ENCODE measurements at regions not wholly inside any gene's neighbourhood (a gene's known extent, or its start where the extent isn't known, plus 50 kb on each side); places are given as distances from the start of the nearest gene placed in this dataset.
"Not testable (repeated sequence)": the region's sequence is repeated elsewhere in the genome, so short reads cannot be mapped to it uniquely, and the experiment has no call there.

DNA sequence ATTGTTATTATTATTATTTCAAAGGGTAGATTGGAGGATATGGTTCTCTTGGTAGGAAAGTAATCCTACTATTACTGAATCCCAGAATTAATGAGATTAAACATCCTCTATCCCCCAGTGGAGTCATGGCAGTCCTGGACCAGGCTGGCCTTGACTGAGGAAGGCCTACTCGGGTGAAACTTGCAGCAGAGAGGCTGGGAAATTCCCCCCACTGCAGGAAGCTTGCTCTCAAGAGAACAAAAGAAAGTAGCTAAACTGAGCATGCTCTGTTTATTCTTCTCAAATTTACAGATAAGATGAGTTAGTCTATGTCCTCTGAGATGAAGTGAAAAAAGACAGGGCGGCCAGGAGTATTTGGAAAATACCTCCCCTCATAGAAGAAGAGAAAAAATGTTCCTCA is 233.9 kb upstream of the RPS23 start:
- Histone ChIP-seq H3K4me1 (ENCODE audit: control insufficient read depth, insufficient read depth, low read length, unreplicated experiment) (no peaks in the 10 kb centered on the region), H3K36me3 (ENCODE audit: insufficient read depth, low read length) (no peaks in the 10 kb centered on the region), H3K4me3 (ENCODE audit: low read depth, low read length) (no peak overlapping the region), H3K79me2 (ENCODE audit: control insufficient read depth, insufficient read depth, low read length, unreplicated experiment) (no peaks in the 10 kb centered on the region), H3K27me3 (ENCODE audit: insufficient read depth, low read length) (no peaks in the 10 kb centered on the region), H2AFZ (ENCODE audit: low read length, unreplicated experiment) (no peak overlapping the region), H3K27ac (ENCODE audit: low read depth, low read length) (no peak overlapping the region)

DNA sequence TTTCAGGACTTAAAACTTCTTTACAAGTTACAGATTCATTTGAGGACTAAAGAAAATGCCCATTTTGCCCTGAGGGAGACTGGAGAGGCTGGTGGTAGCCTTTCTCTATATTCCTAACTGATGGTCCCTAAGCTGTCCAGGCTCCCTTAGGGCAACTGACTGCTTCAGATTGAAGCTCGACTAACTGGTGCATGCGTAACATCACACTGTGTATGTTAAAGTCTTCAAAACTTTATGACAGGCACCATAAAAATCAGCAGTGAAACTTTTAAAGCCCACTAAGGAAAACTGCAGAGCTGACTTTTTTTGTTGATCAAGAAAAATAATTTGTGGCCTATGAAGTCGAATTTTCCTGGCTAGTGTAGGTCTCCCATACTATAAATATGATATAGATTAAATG is 233.0 kb upstream of the RPS23 start:
- Histone ChIP-seq H3K36me3 (ENCODE audit: insufficient read depth, low read length) (no peaks in the 10 kb centered on the region), H3K4me3 (ENCODE audit: low read depth, low read length) (no peak overlapping the region), H3K4me1 (ENCODE audit: control insufficient read depth, insufficient read depth, low read length, unreplicated experiment) (no peaks in the 10 kb centered on the region), H2AFZ (ENCODE audit: low read length, unreplicated experiment) (no peak overlapping the region), H3K27ac (ENCODE audit: low read depth, low read length) (no peak overlapping the region), H3K27me3 (ENCODE audit: insufficient read depth, low read length) (no peaks in the 10 kb centered on the region), H3K79me2 (ENCODE audit: control insufficient read depth, insufficient read depth, low read length, unreplicated experiment) (no peaks in the 10 kb centered on the region)

DNA sequence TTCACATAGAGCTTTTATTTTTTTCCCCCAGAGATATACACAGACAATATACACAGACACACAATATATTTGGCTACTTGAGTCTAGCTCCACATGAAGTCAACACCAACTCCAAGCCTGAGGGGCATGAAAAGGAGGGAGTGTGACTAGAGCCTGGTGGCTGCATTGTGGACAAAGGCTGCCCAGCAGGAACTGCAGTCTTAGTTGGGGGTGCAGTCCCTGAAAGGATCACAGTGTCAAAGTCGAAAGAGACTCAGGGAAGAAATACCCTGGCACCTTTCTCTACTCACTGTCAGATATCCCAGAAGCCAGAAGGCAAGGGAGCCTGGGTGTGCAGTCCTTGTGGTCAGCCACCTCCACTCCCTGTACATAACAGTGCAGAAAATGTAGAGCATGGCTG is 231.6 kb upstream of the RPS23 start:
- Histone ChIP-seq H3K36me3 (ENCODE audit: insufficient read depth, low read length) (no peaks in the 10 kb centered on the region), H2AFZ (ENCODE audit: low read length, unreplicated experiment) (no peak overlapping the region), H3K27ac (ENCODE audit: low read depth, low read length) (no peak overlapping the region), H3K27me3 (ENCODE audit: insufficient read depth, low read length) (no peaks in the 10 kb centered on the region), H3K4me3 (ENCODE audit: low read depth, low read length) (no peak overlapping the region), H3K4me1 (ENCODE audit: control insufficient read depth, insufficient read depth, low read length, unreplicated experiment) (no peaks in the 10 kb centered on the region), H3K79me2 (ENCODE audit: control insufficient read depth, insufficient read depth, low read length, unreplicated experiment) (no peaks in the 10 kb centered on the region)

DNA sequence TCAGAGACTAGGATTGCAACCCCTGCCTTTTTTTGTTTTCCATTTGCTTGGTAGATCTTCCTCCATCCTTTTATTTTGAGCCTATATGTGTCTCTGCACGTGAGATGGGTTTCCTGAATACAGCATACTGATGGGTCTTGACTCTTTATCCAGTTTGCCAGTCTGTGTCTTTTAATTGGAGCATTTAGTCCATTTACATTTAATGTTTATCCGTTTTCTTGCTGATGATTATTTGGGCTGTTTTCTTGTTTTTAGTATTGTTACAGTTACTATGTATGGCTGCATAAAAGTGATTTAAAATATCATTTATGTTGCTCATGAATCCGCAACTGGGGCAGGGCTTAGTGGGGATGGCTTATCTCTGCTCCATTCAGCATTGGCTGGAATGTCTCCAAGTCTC is 228.2 kb upstream of the RPS23 start:
- H3K27ac ChIP-seq (ENCODE audit: low read depth, low read length); H3K4me1 ChIP-seq (ENCODE audit: control insufficient read depth, insufficient read depth, low read length, unreplicated experiment); H3K79me2 ChIP-seq (ENCODE audit: control insufficient read depth, insufficient read depth, low read length, unreplicated experiment); H3K27me3 ChIP-seq (ENCODE audit: insufficient read depth, low read length); H3K4me3 ChIP-seq (ENCODE audit: low read depth, low read length); H3K36me3 ChIP-seq (ENCODE audit: insufficient read depth, low read length); H2AFZ ChIP-seq (ENCODE audit: low read length, unreplicated experiment): not testable (repeated sequence)

DNA sequence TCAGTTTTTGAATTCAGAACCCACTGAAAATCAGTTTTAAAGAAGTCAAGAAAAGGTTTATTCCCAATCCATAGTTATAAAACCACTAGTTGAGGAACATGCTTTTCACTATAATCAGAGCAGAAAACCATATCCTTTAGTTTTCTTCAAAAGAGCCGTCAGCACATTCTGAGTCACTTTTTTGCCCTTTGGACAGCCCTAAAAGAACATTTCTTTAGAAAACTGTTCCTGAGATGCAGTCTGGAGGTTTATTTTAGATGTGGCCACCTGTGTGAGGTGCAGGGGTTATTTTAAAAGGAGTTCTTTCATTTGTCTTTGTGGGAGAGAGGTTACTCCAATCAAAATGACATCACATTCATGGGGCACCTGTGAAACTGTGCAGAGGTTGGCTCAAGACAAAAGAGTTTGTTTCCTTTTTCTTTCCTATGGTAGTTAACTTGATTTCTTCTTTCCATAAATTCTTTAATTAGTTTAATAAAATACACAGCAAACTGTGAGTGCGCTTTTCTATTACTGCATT is 221.6 kb upstream of the RPS23 start:
- Histone ChIP-seq H3K36me3 (ENCODE audit: insufficient read depth, low read length) (no peaks in the 10 kb centered on the region), H3K4me3 (ENCODE audit: low read depth, low read length) (no peak overlapping the region), H3K27me3 (ENCODE audit: insufficient read depth, low read length) (no peaks in the 10 kb centered on the region), H3K4me1 (ENCODE audit: control insufficient read depth, insufficient read depth, low read length, unreplicated experiment) (no peaks in the 10 kb centered on the region), H3K27ac (ENCODE audit: low read depth, low read length) (no peak overlapping the region), H2AFZ (ENCODE audit: low read length, unreplicated experiment) (no peak overlapping the region), H3K79me2 (ENCODE audit: control insufficient read depth, insufficient read depth, low read length, unreplicated experiment) (no peaks in the 10 kb centered on the region)

DNA sequence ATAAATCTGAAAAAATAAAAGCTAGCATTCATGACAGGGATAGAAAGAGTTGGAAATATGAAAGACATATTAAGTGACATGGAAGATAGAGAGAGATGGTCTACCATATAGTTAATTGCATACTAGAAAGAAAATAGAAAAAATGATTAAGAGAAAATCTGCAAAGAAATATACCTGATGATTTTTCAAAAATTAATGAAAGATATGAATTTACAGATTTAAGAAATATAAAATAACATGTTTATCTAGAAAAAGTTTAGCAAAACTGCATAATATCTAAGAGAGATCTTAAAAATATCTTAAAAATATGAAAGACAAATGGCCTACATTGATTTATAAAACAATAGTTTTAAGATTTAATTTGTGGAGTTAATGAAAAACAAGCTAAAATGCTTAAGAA is 219.1 kb upstream of the RPS23 start:
- Histone ChIP-seq H3K4me3 (ENCODE audit: low read depth, low read length) (no peak overlapping the region), H3K4me1 (ENCODE audit: control insufficient read depth, insufficient read depth, low read length, unreplicated experiment) (no peaks in the 10 kb centered on the region), H3K79me2 (ENCODE audit: control insufficient read depth, insufficient read depth, low read length, unreplicated experiment) (no peaks in the 10 kb centered on the region), H3K27me3 (ENCODE audit: insufficient read depth, low read length) (no peaks in the 10 kb centered on the region), H3K36me3 (ENCODE audit: insufficient read depth, low read length) (no peaks in the 10 kb centered on the region), H3K27ac (ENCODE audit: low read depth, low read length) (no peak overlapping the region), H2AFZ (ENCODE audit: low read length, unreplicated experiment) (no peak overlapping the region)

DNA sequence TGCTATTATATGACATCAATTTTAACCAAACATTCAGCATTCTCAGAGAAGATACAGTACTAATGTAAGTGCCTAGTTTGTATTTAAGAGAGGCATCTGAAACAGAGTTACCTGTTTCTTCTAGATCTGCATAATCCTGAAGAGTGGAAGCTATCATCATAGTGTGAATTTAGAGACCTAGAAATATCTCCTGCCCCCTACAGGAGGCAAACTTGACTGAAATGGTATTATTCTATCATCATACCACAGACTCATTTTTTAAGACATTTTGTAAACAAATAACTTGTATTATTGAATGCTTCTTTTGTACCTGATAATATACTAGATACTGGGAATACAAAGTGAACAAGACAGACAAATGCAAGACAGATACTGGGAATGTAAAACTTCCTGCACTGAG is 216.8 kb upstream of the RPS23 start:
- no peak overlapping the region for H3K4me3 ChIP-seq (ENCODE audit: low read depth, low read length)
- H3K36me3 ChIP-seq (ENCODE audit: insufficient read depth, low read length): no peaks in the 10 kb centered on the region
- H2AFZ ChIP-seq (ENCODE audit: low read length, unreplicated experiment): no peak overlapping the region
- H3K27me3 ChIP-seq (ENCODE audit: insufficient read depth, low read length): no peaks in the 10 kb centered on the region
- no peaks in the 10 kb centered on the region for H3K4me1 ChIP-seq (ENCODE audit: control insufficient read depth, insufficient read depth, low read length, unreplicated experiment)
- no peaks in the 10 kb centered on the region for H3K79me2 ChIP-seq (ENCODE audit: control insufficient read depth, insufficient read depth, low read length, unreplicated experiment)
- no peak overlapping the region for H3K27ac ChIP-seq (ENCODE audit: low read depth, low read length)

DNA sequence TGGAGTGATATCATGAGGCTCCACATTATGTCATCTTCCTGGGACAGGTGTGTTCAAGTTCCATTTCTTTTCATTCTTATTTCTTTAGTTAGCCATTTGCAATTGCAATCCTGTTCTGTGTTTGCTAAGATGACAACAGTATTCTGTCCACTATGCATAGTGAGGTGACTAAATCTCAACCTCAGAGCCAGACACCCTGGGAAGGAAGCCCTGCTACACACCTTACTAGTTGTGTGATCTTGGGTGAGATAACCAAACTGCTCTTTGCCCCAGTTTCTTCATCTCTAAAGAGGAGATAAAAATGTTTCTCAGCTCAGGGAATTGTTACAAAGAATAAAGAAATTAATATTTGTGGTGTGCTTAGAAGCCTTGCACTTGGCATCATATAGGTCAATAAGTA is 215.1 kb upstream of the RPS23 start:
- Histone ChIP-seq H3K27ac (ENCODE audit: low read depth, low read length) (no peak overlapping the region), H3K4me1 (ENCODE audit: control insufficient read depth, insufficient read depth, low read length, unreplicated experiment) (no peaks in the 10 kb centered on the region), H3K27me3 (ENCODE audit: insufficient read depth, low read length) (no peaks in the 10 kb centered on the region), H3K4me3 (ENCODE audit: low read depth, low read length) (no peak overlapping the region), H3K36me3 (ENCODE audit: insufficient read depth, low read length) (no peaks in the 10 kb centered on the region), H3K79me2 (ENCODE audit: control insufficient read depth, insufficient read depth, low read length, unreplicated experiment) (no peaks in the 10 kb centered on the region), H2AFZ (ENCODE audit: low read length, unreplicated experiment) (no peak overlapping the region)

DNA sequence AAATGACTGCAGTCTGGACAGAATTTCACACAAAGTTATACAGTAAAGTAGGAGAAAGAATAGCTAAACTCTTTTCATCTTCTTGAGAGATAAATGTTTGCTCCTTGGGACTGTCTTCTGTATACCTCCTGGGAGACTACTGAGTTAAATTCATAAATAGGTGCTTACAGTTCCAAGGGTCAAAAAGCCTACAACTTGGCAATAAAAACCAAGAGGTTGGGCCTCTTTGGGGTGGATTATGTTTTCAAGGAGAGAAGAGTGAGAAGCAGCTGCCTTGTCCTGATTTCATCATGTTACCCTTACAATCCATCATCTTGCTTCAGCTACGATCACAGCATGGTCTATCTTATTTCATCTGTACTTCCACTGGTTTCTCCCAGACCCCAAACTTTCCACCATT is 213.2 kb upstream of the RPS23 start:
- no peaks in the 10 kb centered on the region for H3K79me2 ChIP-seq (ENCODE audit: control insufficient read depth, insufficient read depth, low read length, unreplicated experiment)
- no peak overlapping the region for H3K27ac ChIP-seq (ENCODE audit: low read depth, low read length)

DNA sequence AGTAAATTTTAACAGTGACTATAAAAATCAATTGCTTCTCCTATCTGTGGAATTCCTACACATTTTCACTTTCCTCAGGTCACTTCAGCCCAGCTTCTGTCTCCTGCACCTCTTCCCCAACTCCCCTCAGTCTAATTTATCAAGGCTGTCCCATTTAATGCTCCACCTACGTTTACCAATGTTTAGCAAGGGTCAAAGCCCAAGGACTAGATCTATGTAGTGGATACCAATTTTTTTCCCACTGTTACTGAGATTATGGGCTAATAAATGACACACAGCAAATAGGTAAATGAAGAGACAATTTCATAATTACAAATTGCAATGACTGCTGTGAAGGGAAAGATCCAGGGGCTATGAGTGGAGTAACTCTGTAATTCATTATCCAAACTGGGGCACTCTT is 211.5 kb upstream of the RPS23 start:
- H3K27ac ChIP-seq (ENCODE audit: low read depth, low read length): no peak overlapping the region
- no peaks in the 10 kb centered on the region for H3K36me3 ChIP-seq (ENCODE audit: insufficient read depth, low read length)
- no peaks in the 10 kb centered on the region for H3K4me1 ChIP-seq (ENCODE audit: control insufficient read depth, insufficient read depth, low read length, unreplicated experiment)
- H2AFZ ChIP-seq (ENCODE audit: low read length, unreplicated experiment): no peak overlapping the region
- H3K4me3 ChIP-seq (ENCODE audit: low read depth, low read length): no peak overlapping the region
- H3K79me2 ChIP-seq (ENCODE audit: control insufficient read depth, insufficient read depth, low read length, unreplicated experiment): no peaks in the 10 kb centered on the region
- H3K27me3 ChIP-seq (ENCODE audit: insufficient read depth, low read length): no peaks in the 10 kb centered on the region

More for the DNA sequence above, 213.2 kb upstream of the RPS23 start:
- no peak overlapping the region for H2AFZ ChIP-seq (ENCODE audit: low read length, unreplicated experiment)
- H3K4me1 ChIP-seq (ENCODE audit: control insufficient read depth, insufficient read depth, low read length, unreplicated experiment): no peaks in the 10 kb centered on the region
- no peak overlapping the region for H3K4me3 ChIP-seq (ENCODE audit: low read depth, low read length)
- H3K27me3 ChIP-seq (ENCODE audit: insufficient read depth, low read length): no peaks in the 10 kb centered on the region
- no peaks in the 10 kb centered on the region for H3K36me3 ChIP-seq (ENCODE audit: insufficient read depth, low read length)

DNA sequence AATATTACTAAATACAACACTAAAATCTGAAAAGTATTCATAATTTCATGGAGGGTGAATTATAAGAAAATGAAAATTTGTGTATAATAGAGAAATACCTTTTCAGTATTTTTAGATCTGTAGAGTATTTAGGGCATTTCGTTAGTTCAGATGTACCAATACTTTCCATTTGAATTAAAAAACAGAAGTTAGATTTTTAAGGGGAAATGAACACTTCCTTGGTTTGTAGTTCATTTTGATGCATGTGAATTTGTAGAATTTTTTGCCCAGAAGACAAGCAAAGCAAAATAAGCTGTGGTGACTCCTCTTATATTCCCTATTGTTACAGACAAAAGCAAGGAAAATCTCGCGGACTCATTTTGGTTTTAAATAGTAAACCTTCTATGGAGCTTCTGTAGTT is 209.0 kb upstream of the RPS23 start:
- Histone ChIP-seq H3K4me1 (ENCODE audit: control insufficient read depth, insufficient read depth, low read length, unreplicated experiment) (no peaks in the 10 kb centered on the region), H3K27ac (ENCODE audit: low read depth, low read length) (no peak overlapping the region), H2AFZ (ENCODE audit: low read length, unreplicated experiment) (no peak overlapping the region)

More for the DNA sequence above, 209.0 kb upstream of the RPS23 start:
- Histone ChIP-seq H3K36me3 (ENCODE audit: insufficient read depth, low read length) (no peaks in the 10 kb centered on the region), H3K79me2 (ENCODE audit: control insufficient read depth, insufficient read depth, low read length, unreplicated experiment) (no peaks in the 10 kb centered on the region), H3K4me3 (ENCODE audit: low read depth, low read length) (no peak overlapping the region), H3K27me3 (ENCODE audit: insufficient read depth, low read length) (no peaks in the 10 kb centered on the region)

Data from ACC112 (cell line).